Prostate gland (tissue), 2 donors: ENCODE measurements at regions not wholly inside any gene's neighbourhood (a gene's known extent, or its start where the extent isn't known, plus 50 kb on each side); places are given as distances from the start of the nearest gene placed in this dataset.

Experiments used
- POLR2A ChIP-seq: fragments of 450-650 bp; IDR thresholded peaks from one replicate; pipeline ENCODE4 v1.6.1; 2016; ENCODE audit warnings: antibody characterized with exemption, mild to moderate bottlenecking
- POLR2AphosphoS5 ChIP-seq: sonication (generic); formaldehyde crosslinking; IDR thresholded peaks from one replicate; pipeline ENCODE4 v1.6.1; 2017; ENCODE audit warnings: antibody characterized with exemption
- TF ChIP-seq, protein P1 (sequence below), 4 experiments: fragments of 200-600 bp in 2 of 4; fragments of 450-650 bp in 2 of 4; sonication (generic) in 2 of 4; IDR thresholded peaks; 1 replicate in 3 of 4; 2 replicates in 1 of 4; pipeline ENCODE4 v1.5.1; 2016 to 2019; ENCODE audit warnings: antibody characterized with exemption in 4 of 4, mild to moderate bottlenecking in 2 of 4, moderate library complexity in 2 of 4

DNA sequence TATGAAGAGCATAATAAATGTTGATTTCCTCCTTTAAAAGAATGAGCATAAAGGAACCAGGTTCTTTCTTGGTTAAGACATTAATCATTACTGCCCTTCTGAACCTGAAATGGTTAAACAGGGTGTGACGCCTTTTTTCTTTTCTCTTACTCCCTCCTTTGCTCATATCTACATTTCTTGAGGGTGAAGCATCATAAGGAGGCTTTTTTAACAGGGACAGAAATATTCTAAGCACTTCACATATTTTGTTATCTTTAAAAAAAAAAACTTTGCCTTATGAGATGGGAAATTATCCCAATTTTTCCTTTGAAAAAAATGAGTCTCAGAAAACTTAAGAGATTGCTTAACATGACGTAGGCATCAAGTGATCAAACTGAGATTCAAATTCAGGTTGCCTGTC, 1036.3 kb upstream of the TENM4 start:
- TF ChIP-seq, protein P1, sequence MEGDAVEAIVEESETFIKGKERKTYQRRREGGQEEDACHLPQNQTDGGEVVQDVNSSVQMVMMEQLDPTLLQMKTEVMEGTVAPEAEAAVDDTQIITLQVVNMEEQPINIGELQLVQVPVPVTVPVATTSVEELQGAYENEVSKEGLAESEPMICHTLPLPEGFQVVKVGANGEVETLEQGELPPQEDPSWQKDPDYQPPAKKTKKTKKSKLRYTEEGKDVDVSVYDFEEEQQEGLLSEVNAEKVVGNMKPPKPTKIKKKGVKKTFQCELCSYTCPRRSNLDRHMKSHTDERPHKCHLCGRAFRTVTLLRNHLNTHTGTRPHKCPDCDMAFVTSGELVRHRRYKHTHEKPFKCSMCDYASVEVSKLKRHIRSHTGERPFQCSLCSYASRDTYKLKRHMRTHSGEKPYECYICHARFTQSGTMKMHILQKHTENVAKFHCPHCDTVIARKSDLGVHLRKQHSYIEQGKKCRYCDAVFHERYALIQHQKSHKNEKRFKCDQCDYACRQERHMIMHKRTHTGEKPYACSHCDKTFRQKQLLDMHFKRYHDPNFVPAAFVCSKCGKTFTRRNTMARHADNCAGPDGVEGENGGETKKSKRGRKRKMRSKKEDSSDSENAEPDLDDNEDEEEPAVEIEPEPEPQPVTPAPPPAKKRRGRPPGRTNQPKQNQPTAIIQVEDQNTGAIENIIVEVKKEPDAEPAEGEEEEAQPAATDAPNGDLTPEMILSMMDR (IDR thresholded peaks at IDR 0.05) = no peak
- no peak for TF ChIP-seq POLR2AphosphoS5
- TF ChIP-seq POLR2A = no peak
